ENCODE measurements at regions not wholly inside any gene's neighbourhood (a gene's known extent, or its start where the extent isn't known, plus 50 kb on each side); places are given as distances from the start of the nearest gene placed in this dataset.

DNA sequence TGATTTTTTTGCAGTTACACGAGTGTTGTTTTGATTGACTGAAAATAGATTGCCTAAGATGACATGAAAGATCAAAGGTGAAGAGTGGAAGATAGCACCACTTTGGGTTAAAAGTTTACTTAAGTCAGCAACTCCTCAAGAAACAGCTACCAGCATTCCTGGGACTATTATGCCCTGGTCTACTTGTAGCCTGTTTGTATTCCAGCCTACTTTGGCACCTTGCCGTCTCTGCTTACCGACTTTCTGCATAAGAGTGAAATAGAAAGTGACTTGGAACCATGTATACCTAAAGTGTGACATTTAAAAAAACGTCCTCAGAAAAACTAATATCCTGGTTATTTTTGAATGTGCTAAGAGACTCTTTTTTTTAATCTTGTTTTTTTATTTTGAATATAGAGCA, 631.5 kb upstream of the PTBP2 start:
- TF ChIP-seq, protein P1, sequence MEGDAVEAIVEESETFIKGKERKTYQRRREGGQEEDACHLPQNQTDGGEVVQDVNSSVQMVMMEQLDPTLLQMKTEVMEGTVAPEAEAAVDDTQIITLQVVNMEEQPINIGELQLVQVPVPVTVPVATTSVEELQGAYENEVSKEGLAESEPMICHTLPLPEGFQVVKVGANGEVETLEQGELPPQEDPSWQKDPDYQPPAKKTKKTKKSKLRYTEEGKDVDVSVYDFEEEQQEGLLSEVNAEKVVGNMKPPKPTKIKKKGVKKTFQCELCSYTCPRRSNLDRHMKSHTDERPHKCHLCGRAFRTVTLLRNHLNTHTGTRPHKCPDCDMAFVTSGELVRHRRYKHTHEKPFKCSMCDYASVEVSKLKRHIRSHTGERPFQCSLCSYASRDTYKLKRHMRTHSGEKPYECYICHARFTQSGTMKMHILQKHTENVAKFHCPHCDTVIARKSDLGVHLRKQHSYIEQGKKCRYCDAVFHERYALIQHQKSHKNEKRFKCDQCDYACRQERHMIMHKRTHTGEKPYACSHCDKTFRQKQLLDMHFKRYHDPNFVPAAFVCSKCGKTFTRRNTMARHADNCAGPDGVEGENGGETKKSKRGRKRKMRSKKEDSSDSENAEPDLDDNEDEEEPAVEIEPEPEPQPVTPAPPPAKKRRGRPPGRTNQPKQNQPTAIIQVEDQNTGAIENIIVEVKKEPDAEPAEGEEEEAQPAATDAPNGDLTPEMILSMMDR (IDR thresholded peaks at IDR 0.05; ENCODE audit: insufficient read depth, low read length, poor library complexity, severe bottlenecking) = no peak
- TF ChIP-seq EZH2phosphoT487 (conservative IDR thresholded peaks at IDR 0.05; ENCODE audit: low read length) = no peak
